Uterus (tissue), 2 donors: ENCODE measurements at regions not wholly inside any gene's neighbourhood (a gene's known extent, or its start where the extent isn't known, plus 50 kb on each side); places are given as distances from the start of the nearest gene placed in this dataset.

Source experiments
- CTCF ChIP-seq, 4 experiments: fragments of 200-600 bp in 2 of 4; fragments of 450-650 bp in 2 of 4; sonication (generic) in 2 of 4; IDR thresholded peaks; one replicate each; pipeline ENCODE4 v1.5.1; 2016 to 2019; ENCODE audit warnings: antibody characterized with exemption in 4 of 4, mild to moderate bottlenecking in 2 of 4, moderate library complexity in 1 of 4
- POLR2A ChIP-seq, 2 donors: fragments of 450-650 bp; IDR thresholded peaks; one replicate each; pipeline ENCODE4 v1.6.1; 2016; ENCODE audit warnings: antibody characterized with exemption in 2 of 2, mild to moderate bottlenecking in 1 of 2, moderate library complexity in 1 of 2

DNA sequence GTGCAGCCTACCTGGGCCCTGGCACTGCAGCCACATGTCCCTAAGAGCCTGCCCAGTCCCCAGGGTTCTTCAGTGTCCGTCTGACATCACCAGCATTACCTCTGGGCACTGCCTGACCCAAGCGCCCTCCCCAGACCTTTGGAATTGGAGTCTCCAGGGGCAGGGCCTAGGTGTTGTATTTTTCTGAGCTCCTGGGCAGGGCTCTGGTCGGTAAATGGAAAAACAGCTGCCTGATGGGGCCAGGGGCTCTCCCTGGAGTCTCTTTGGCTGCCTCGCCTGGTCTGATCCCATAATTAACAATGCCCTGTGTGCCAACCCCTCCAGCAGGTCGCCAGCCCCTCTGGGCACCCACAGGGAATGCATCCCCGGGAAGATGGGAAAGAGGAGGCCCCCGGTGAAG lies 710.2 kb downstream of the BRD1 start:
- TF ChIP-seq POLR2A (IDR thresholded peaks at IDR 0.05): no peak
- no peak for TF ChIP-seq CTCF (IDR thresholded peaks at IDR 0.05)
